GM12801 (cell line): ENCODE measurements at regions not wholly inside any gene's neighbourhood (a gene's known extent, or its start where the extent isn't known, plus 50 kb on each side); places are given as distances from the start of the nearest gene placed in this dataset.

ENCODE experiments used
- CTCF ChIP-seq: IDR thresholded peaks from one replicate; pipeline ENCODE4 v1.5.1; 2011; ENCODE audit warnings: control low read depth; ENCODE audit not compliant: insufficient read length; ENCODE audit errors: extremely low read depth

GRCh38 chr1:114258633-114259032, 105.0 kb upstream of the SYT6 start:
- TF ChIP-seq CTCF: no peak

- TF ChIP-seq CTCF: no peak
Observed at GRCh38 chr1:114258074-114258473, 104.4 kb upstream of the SYT6 start.

- no peak for TF ChIP-seq CTCF
Observed at GRCh38 chr1:114257554-114257953, 103.9 kb upstream of the SYT6 start.

GRCh38 chr1:114253900-114254299, 100.2 kb upstream of the SYT6 start:
- no peak for TF ChIP-seq CTCF

GRCh38 chr1:114251573-114251939, 97.9 kb upstream of the SYT6 start:
- TF ChIP-seq CTCF: no peak

- no peak for TF ChIP-seq CTCF
Observed at GRCh38 chr1:114250683-114251572, 97.3 kb upstream of the SYT6 start.

- no peak for TF ChIP-seq CTCF
Observed at GRCh38 chr1:114249691-114250090, 96.0 kb upstream of the SYT6 start.
